ENCODE measurements at regions not wholly inside any gene's neighbourhood (a gene's known extent, or its start where the extent isn't known, plus 50 kb on each side); places are given as distances from the start of the nearest gene placed in this dataset.

- TF ChIP-seq CTCF (optimal IDR thresholded peaks at IDR 0.05 in 1 of 3, IDR thresholded peaks at IDR 0.05 in 1 of 3, conservative IDR thresholded peaks at IDR 0.05 in 1 of 3; ENCODE audit: extremely low read depth in 1 of 3, insufficient read depth in 2 of 3, low read length in 3 of 3) (no peak), EZH2 (IDR thresholded peaks at IDR 0.05; ENCODE audit: low read length) (no peak)
Measured at GRCh38 chr2:224151680-224152310, 112.7 kb upstream of the SERPINE2 start.
